Bronchial epithelial cell (primary cell): ENCODE measurements at regions not wholly inside any gene's neighbourhood (a gene's known extent, or its start where the extent isn't known, plus 50 kb on each side); places are given as distances from the start of the nearest gene placed in this dataset.

Experiments used
- DNase-seq: peaks from one replicate; pipeline ENCODE4 v3.0.0-alpha.2; 2010; ENCODE audit warnings: low read depth
- FAIRE-seq: peaks from 2 replicates; lab custom pipeline; 2011; peaks lifted over from hg19 to GRCh38; lab: Jason Lieb, UNC
- H3K27me3 ChIP-seq: 2 replicates; pipeline ENCODE4 v1.5.1; 2011; ENCODE audit warnings: low read length; ENCODE audit not compliant: control insufficient read depth, insufficient read depth
- H3K36me3 ChIP-seq: 2 replicates; pipeline ENCODE4 v1.5.1; 2011; ENCODE audit warnings: low read length; ENCODE audit not compliant: control insufficient read depth, insufficient read depth
- H3K4me3 ChIP-seq: 2 replicates; pipeline ENCODE4 v1.5.1; 2011; ENCODE audit warnings: mild to moderate bottlenecking, low read depth, low read length, control low read depth
- CTCF ChIP-seq: IDR thresholded peaks from 2 replicates; pipeline ENCODE4 v1.5.1; 2011; ENCODE audit warnings: mild to moderate bottlenecking, moderate library complexity, low read length, control low read depth, inconsistent platforms; ENCODE audit not compliant: insufficient read depth, severe bottlenecking

- H3K27me3 ChIP-seq = no peaks in the 10 kb centered on the region
- TF ChIP-seq CTCF = no peak
- H3K4me3 ChIP-seq = no peak overlapping the region
- DNase-seq (no peak), FAIRE-seq (no peak)
- no peaks in the 10 kb centered on the region for H3K36me3 ChIP-seq
Measured at GRCh38 chr11:44380820-44381219, 70.9 kb upstream of the ALX4 start.

DNA sequence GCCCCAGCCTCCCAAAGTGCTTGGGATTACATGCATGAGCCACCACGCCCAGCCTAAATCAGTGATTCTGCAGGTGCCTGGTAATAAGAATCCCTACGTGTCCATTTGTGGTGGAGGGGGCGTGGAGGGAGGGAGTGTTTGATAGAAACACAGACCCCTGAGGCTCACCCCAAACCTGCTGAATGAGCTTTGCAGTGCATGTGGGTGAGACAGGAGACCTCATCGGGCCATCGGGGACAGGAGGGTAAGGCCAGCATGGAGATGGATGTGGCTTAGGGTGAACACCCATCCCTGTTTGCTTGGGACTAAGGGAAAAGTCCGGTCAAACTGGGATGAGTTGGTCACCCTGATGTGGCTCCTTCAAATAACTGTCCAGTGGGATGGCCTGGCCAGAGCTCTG lies 71.3 kb upstream of the ALX4 start:
- Histone ChIP-seq H3K36me3 (no peaks in the 10 kb centered on the region), H3K4me3 (no peak overlapping the region), H3K27me3 (no peaks in the 10 kb centered on the region)
- FAIRE-seq (no peak), DNase-seq (no peak)
- TF ChIP-seq CTCF = no peak

- TF ChIP-seq CTCF = no peak
- no peak for DNase-seq
Measured at GRCh38 chr11:44382118-44382517, 72.2 kb upstream of the ALX4 start.

DNA sequence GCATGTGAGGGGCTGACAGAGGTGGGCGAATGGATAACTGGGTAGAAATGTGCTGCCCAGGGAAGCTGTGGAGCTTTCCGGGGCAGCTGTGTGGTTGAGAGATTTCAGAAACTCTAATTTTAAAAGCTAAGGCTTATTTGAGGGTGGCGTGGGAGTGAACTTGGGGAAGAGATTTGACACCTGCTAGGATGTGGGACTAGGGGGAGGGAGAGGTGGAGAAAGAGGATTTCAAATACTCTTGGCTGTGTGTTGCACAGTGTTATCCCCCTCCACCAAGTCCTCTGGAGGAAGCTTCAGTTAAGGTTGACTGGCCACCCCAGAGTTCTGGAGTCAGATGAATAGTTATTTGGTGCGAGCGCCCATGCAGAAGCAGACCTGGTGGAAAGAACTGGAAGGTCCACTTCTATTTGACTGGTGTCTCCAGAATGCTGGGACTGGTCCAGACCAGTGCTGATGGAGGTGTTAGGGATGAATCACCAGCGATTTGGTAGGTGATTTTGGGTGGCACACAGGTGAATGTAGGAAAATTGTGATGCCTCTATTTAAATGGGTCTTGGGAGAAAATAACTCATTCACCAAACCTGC lies 72.8 kb upstream of the ALX4 start:
- Histone ChIP-seq H3K4me3 (no peak overlapping the region), H3K27me3 (no peaks in the 10 kb centered on the region), H3K36me3 (no peaks in the 10 kb centered on the region)
- TF ChIP-seq CTCF = no peak
- FAIRE-seq (no peak), DNase-seq (no peak)

More at GRCh38 chr11:44382118-44382517, 72.2 kb upstream of the ALX4 start:
- no peak for FAIRE-seq
- no peak overlapping the region for H3K4me3 ChIP-seq
- no peaks in the 10 kb centered on the region for H3K27me3 ChIP-seq
- H3K36me3 ChIP-seq = no peaks in the 10 kb centered on the region

DNA sequence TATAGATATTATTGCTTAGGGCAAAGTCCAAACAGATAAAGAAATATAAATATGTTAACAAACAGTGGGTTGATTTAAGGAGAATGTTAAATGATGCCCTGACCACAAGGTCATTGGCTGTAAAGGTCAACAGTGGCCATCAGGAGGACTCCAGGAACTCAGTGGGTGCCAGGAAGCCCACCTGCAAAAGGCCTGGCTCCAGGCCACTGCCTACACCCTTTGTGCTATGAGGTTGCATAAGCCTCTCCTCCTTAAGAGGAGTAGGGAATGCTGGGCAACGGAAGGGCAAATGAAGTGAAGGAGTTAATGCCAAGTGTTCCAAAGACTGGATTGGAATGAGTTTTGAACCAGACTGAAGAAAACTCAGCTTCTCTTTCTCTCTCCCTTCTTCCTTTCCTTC lies 73.3 kb upstream of the ALX4 start:
- Histone ChIP-seq H3K36me3 (no peaks in the 10 kb centered on the region), H3K4me3 (no peak overlapping the region), H3K27me3 (no peaks in the 10 kb centered on the region)
- TF ChIP-seq CTCF = no peak
- FAIRE-seq (no peak), DNase-seq (no peak)

DNA sequence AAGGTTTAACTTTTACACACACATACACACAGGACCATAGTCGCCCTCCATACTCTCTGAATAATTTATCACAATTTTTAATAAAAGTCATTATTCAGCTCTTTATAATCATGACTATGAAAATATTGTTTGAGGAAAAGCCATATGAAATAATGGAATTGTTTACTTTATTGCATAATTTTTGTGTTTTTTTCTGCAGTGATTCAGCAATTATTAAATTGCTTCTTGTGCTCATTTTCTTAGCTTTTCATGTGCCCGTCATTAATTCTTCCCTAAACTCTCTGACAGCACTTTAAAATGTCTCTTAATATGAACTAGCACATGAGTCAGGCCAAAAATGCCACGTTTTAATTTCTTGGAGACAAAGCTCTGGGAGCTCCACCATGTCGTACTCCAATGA lies 77.5 kb upstream of the ALX4 start:
- no peak overlapping the region for H3K4me3 ChIP-seq
- H3K36me3 ChIP-seq = no peaks in the 10 kb centered on the region
- no peak for TF ChIP-seq CTCF
- FAIRE-seq (no peak), DNase-seq (no peak)
- H3K27me3 ChIP-seq = no peaks in the 10 kb centered on the region
